A549 (cell line): ENCODE measurements at regions not wholly inside any gene's neighbourhood (a gene's known extent, or its start where the extent isn't known, plus 50 kb on each side); places are given as distances from the start of the nearest gene placed in this dataset.

Source experiments
- ATAC-seq, 2 experiments: fragments of 200-7000 bp in 1 of 2; fragments of >200 bp in 1 of 2; cut with Nextera tagmentation in 1 of 2; cut with Tn5 transposase in 1 of 2; 3 replicates each; pipeline versions ENCODE4 v1.8.0 to v1.9.1; 2018 to 2020; ENCODE audit warnings: mild to moderate bottlenecking in 1 of 2, moderate library complexity in 1 of 2
- CTCF ChIA-PET: fragments of 300-600 bp; sonication (Branson Sonifier 250); formaldehyde crosslinking; extraction: SDS; loops from one replicate; lab custom pipeline; 2021; ENCODE audit warnings: antibody characterized with exemption, inconsistent platforms; lab: Yijun Ruan, JAX
- POLR2A ChIA-PET: fragments of 350-600 bp; formaldehyde crosslinking; extraction: SDS; loops from one replicate; lab custom pipeline; 2021; ENCODE audit warnings: antibody characterized with exemption, inconsistent platforms; lab: Yijun Ruan, JAX
- DNase-seq, 2 experiments: peaks; one replicate each; pipeline versions ENCODE4 v3.0.0 to v3.0.0-alpha.2; 2011 to 2016; ENCODE audit warnings: low read depth in 1 of 2, low spot score in 1 of 2
- FAIRE-seq: peaks from 2 replicates; lab custom pipeline; 2011; peaks lifted over from hg19 to GRCh38; lab: Jason Lieb, UNC
- H3K27ac ChIP-seq, 2 experiments: fragments of >200 bp; sonication (Bioruptor Twin); formaldehyde crosslinking; 3 replicates each; pipeline ENCODE4 v1.5.1; 2016 to 2017
- H3K4me1 ChIP-seq: fragments of >200 bp; sonication (Bioruptor Twin); formaldehyde crosslinking; 3 replicates; pipeline ENCODE4 v1.6.1; 2016
- H3K4me2 ChIP-seq: fragments of >200 bp; sonication (Bioruptor Twin); formaldehyde crosslinking; 3 replicates; pipeline ENCODE4 v1.6.1; 2016
- H3K4me3 ChIP-seq: fragments of >200 bp; sonication (Bioruptor Twin); formaldehyde crosslinking; 3 replicates; pipeline ENCODE4 v1.5.1; 2016
- H3K9me3 ChIP-seq: fragments of >200 bp; sonication (Bioruptor Twin); formaldehyde crosslinking; 3 replicates; pipeline ENCODE4 v1.6.1; 2016
- CBX2 ChIP-seq: fragments of 200-600 bp; sonication (generic); IDR thresholded peaks from 2 replicates; pipeline ENCODE4 v1.6.1; 2016; ENCODE audit warnings: low read depth, mild to moderate bottlenecking, borderline replicate concordance
- CEBPB ChIP-seq, 2 experiments: fragments of >200 bp in 1 of 2; sonication (Bioruptor Twin) in 1 of 2; formaldehyde crosslinking in 1 of 2; IDR thresholded peaks; 2 replicates each; pipeline ENCODE4 v1.6.1; 2012 to 2016
- EP300 ChIP-seq, 2 experiments: fragments of >200 bp; sonication (Bioruptor Twin); formaldehyde crosslinking; IDR thresholded peaks; 2 replicates in 1 of 2; 3 replicates in 1 of 2; pipeline ENCODE4 v1.6.1; 2016 to 2017
- FOSL2 ChIP-seq, 2 experiments: fragments of 450-650 bp in 1 of 2; fragments of >200 bp in 1 of 2; sonication (Bioruptor Twin) in 1 of 2; formaldehyde crosslinking; IDR thresholded peaks; 2 replicates each; pipeline versions ENCODE4 v1.5.0 to v1.6.1; 2016 to 2020; ENCODE audit warnings: mild to moderate bottlenecking in 1 of 2, moderate library complexity in 1 of 2
- GATA3 ChIP-seq: IDR thresholded peaks from 2 replicates; pipeline ENCODE4 v1.6.1; 2012; ENCODE audit warnings: borderline replicate concordance
- HEYL ChIP-seq: fragments of 250-450 bp; sonication (Bioruptor Pico); IDR thresholded peaks from 2 replicates; pipeline ENCODE4 v1.8.0; 2021; ENCODE audit warnings: mild to moderate bottlenecking, moderate library complexity
- HOXB5 ChIP-seq: fragments of 250-450 bp; sonication (Bioruptor Pico); IDR thresholded peaks from 2 replicates; pipeline ENCODE4 v1.5.0; 2020; ENCODE audit warnings: mild to moderate bottlenecking, moderate library complexity
- JUNB ChIP-seq: fragments of >200 bp; sonication (Bioruptor Twin); formaldehyde crosslinking; IDR thresholded peaks from 2 replicates; pipeline ENCODE4 v1.6.1; 2016
- KDM5A ChIP-seq: fragments of 200-600 bp; sonication (generic); IDR thresholded peaks from 2 replicates; pipeline ENCODE4 v1.6.1; 2016; ENCODE audit warnings: antibody characterized with exemption, mild to moderate bottlenecking
- MAZ ChIP-seq: fragments of 150-350 bp; IDR thresholded peaks from 2 replicates; pipeline ENCODE4 v1.6.1; 2014; ENCODE audit warnings: antibody characterized with exemption, low read depth, low read length, borderline replicate concordance
- MYC ChIP-seq: IDR thresholded peaks from 2 replicates; pipeline ENCODE4 v1.6.1; 2012; ENCODE audit warnings: mild to moderate bottlenecking, inconsistent platforms, low read length, improper control_type of control experiment, borderline replicate concordance
- NPAS2 ChIP-seq: fragments of 250-450 bp; sonication (Bioruptor Pico); IDR thresholded peaks from 2 replicates; pipeline ENCODE4 v1.8.0; 2022; ENCODE audit warnings: mild to moderate bottlenecking, moderate library complexity, borderline replicate concordance
- POLR2AphosphoS2 ChIP-seq: conservative IDR thresholded peaks from 2 replicates; pipeline ENCODE4 v1.6.1; 2012; ENCODE audit warnings: low read length, improper control_type of control experiment, inconsistent platforms
- RAD21 ChIP-seq, 2 experiments: fragments of >200 bp in 1 of 2; sonication (Bioruptor Twin) in 1 of 2; formaldehyde crosslinking in 1 of 2; IDR thresholded peaks in 1 of 2; conservative IDR thresholded peaks in 1 of 2; 2 replicates in 1 of 2; 3 replicates in 1 of 2; pipeline ENCODE4 v1.6.1; 2012 to 2018; ENCODE audit warnings: inconsistent platforms in 1 of 2
- RNF2 ChIP-seq: fragments of 200-600 bp; sonication (generic); IDR thresholded peaks from 2 replicates; pipeline ENCODE4 v1.6.1; 2016; ENCODE audit warnings: low read depth, mild to moderate bottlenecking, antibody characterized with exemption, moderate library complexity, borderline replicate concordance
- SMC3 ChIP-seq: fragments of >200 bp; sonication (Bioruptor Twin); formaldehyde crosslinking; IDR thresholded peaks from 3 replicates; pipeline ENCODE4 v1.6.1; 2018; ENCODE audit warnings: inconsistent platforms
- SREBF2 ChIP-seq: fragments of 450-650 bp; IDR thresholded peaks from 2 replicates; pipeline ENCODE4 v1.6.1; 2014; ENCODE audit warnings: mild to moderate bottlenecking, moderate library complexity
- TFCP2L1 ChIP-seq: fragments of 250-450 bp; sonication (Bioruptor Pico); IDR thresholded peaks from 2 replicates; pipeline ENCODE4 v1.5.0; 2021; ENCODE audit warnings: mild to moderate bottlenecking
- TP53 ChIP-seq: fragments of 250-450 bp; sonication (Bioruptor Pico); IDR thresholded peaks from 2 replicates; pipeline ENCODE4 v1.5.0; 2021; ENCODE audit warnings: mild to moderate bottlenecking, moderate library complexity
- ZFP36 ChIP-seq: fragments of 450-650 bp; IDR thresholded peaks from 2 replicates; pipeline ENCODE4 v1.6.1; 2014; ENCODE audit warnings: borderline replicate concordance; ENCODE audit not compliant: partially characterized antibody
- ZNF302 ChIP-seq: fragments of 250-450 bp; sonication (Bioruptor Pico); IDR thresholded peaks from 2 replicates; pipeline ENCODE4 v1.9.0; 2021; ENCODE audit warnings: inconsistent platforms, mild to moderate bottlenecking, moderate library complexity
- WGBS: methylation state at CpG from one replicate; pipeline ENCODE4 v1.1.6; 2017; ENCODE audit errors: missing lambda C conversion rate; 5-methylcytosine and 5-hydroxymethylcytosine counted together
- TF ChIP-seq, protein P1 (sequence below): fragments of 150-350 bp; IDR thresholded peaks from 2 replicates; pipeline ENCODE4 v1.6.1; 2014; ENCODE audit warnings: low read depth, mild to moderate bottlenecking, low read length
- TF ChIP-seq, protein P2 (sequence below): fragments of >200 bp; sonication (Bioruptor Twin); formaldehyde crosslinking; IDR thresholded peaks from 2 replicates; pipeline ENCODE4 v1.6.1; 2016
- TF ChIP-seq, protein P3 (sequence below): fragments of >200 bp; sonication (Bioruptor Twin); formaldehyde crosslinking; IDR thresholded peaks from 3 replicates; pipeline ENCODE4 v1.5.1; 2016
- TF ChIP-seq, protein P4 (sequence below): fragments of 200-600 bp; sonication (generic); IDR thresholded peaks from 2 replicates; pipeline ENCODE4 v1.6.1; 2016; ENCODE audit warnings: antibody characterized with exemption, mild to moderate bottlenecking, moderate library complexity
- TF ChIP-seq, protein P5 (sequence below): fragments of 250-450 bp; sonication (Bioruptor Pico); IDR thresholded peaks from 2 replicates; pipeline ENCODE4 v1.5.0; 2020; ENCODE audit warnings: low read depth, mild to moderate bottlenecking, moderate library complexity

DNA sequence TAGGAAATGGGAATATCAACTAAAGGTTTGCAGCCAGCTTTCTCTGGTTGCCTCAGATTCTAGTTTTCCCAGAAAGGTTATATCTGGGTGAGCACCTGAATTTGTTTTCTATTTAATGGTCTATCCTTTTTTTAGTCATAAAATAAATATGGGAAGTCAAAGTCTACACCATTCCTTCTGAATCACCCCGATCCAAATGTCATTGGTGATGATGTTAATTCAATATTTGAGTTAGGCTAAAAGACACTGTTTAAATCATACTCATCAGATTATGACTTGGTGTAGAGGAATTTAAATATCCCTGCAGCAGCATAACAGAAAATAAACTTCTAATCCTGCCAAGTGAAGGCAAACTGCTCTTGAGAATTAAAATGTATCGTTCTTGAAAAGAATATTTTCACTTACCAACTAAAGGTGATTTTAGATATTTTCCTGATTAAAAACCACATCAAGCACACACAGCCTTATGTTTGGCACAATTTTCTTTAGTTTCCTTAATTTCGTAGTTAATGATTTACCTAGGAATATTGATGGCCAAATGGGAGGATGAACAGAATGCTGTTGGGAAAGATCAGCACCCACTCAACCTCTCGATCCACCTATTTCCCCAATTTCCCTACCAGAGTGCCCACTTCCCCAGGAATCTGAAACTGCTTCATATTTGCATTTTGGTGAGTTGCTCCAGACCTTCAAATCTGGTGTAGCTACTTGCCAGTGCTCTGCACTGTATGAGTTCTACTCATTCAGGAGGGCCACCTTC lies 103.1 kb upstream of the TSLP start:
- Histone ChIP-seq H3K4me2 (peak overlapping the region; percentile 7; the same call in 1 of the 3 replicates), H3K4me3 (no peak overlapping the region), H3K9me3 (no peaks in the 10 kb centered on the region), H3K27ac (no peak overlapping the region), H3K4me1 (0 out of 3 replicates have a peak, but pooled peaks cover 5% of the 10 kb centered on the region)
- WGBS = under 1% methylated on average over 4 of the region's 4 CpGs
- CTCF ChIA-PET = no interaction called here
- ATAC-seq (peak; percentile 24 to 56; a peak in 2 of 6 replicates), DNase-seq (peak in 1 of 2 experiments; percentile 21), FAIRE-seq (peak; percentile 18)
- POLR2A ChIA-PET = no interaction called here
- no peak for TF ChIP-seq RNF2
- TF ChIP-seq MYC = no peak
- peak; percentile 27; the same call in 1 of the 2 replicates for TF ChIP-seq FOSL2 (IDR thresholded peaks at IDR 0.05)
- TF ChIP-seq FOSL2 (CRISPR knock-in tag; IDR thresholded peaks at IDR 0.05) = peak; percentile 17; the same call in 1 of the 2 replicates
- peak; percentile 36; the same call in 1 of the 2 replicates for TF ChIP-seq JUNB
- TF ChIP-seq CBX2 = no peak
- TF ChIP-seq HOXB5 (CRISPR knock-in tag) = no peak
- TF ChIP-seq POLR2AphosphoS2 = no peak
- TF ChIP-seq, protein P1, sequence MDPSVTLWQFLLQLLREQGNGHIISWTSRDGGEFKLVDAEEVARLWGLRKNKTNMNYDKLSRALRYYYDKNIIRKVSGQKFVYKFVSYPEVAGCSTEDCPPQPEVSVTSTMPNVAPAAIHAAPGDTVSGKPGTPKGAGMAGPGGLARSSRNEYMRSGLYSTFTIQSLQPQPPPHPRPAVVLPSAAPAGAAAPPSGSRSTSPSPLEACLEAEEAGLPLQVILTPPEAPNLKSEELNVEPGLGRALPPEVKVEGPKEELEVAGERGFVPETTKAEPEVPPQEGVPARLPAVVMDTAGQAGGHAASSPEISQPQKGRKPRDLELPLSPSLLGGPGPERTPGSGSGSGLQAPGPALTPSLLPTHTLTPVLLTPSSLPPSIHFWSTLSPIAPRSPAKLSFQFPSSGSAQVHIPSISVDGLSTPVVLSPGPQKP = no peak
- TF ChIP-seq EP300 (IDR thresholded peaks at IDR 0.05) = no peak
- TF ChIP-seq ZFP36 = no peak
- TF ChIP-seq SREBF2 = no peak
- no peak for TF ChIP-seq KDM5A
- TF ChIP-seq, protein P2, sequence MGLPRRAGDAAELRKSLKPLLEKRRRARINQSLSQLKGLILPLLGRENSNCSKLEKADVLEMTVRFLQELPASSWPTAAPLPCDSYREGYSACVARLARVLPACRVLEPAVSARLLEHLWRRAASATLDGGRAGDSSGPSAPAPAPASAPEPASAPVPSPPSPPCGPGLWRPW = no peak
- TF ChIP-seq GATA3 = peak; percentile 33; the same call in 1 of the 2 replicates
- TF ChIP-seq TP53 (CRISPR knock-in tag) = no peak
- TF ChIP-seq NPAS2 (CRISPR knock-in tag) = no peak
- TF ChIP-seq, protein P3, sequence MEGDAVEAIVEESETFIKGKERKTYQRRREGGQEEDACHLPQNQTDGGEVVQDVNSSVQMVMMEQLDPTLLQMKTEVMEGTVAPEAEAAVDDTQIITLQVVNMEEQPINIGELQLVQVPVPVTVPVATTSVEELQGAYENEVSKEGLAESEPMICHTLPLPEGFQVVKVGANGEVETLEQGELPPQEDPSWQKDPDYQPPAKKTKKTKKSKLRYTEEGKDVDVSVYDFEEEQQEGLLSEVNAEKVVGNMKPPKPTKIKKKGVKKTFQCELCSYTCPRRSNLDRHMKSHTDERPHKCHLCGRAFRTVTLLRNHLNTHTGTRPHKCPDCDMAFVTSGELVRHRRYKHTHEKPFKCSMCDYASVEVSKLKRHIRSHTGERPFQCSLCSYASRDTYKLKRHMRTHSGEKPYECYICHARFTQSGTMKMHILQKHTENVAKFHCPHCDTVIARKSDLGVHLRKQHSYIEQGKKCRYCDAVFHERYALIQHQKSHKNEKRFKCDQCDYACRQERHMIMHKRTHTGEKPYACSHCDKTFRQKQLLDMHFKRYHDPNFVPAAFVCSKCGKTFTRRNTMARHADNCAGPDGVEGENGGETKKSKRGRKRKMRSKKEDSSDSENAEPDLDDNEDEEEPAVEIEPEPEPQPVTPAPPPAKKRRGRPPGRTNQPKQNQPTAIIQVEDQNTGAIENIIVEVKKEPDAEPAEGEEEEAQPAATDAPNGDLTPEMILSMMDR = no peak
- TF ChIP-seq HEYL (CRISPR knock-in tag) = no peak
- TF ChIP-seq MAZ = no peak
- TF ChIP-seq ZNF302 (CRISPR knock-in tag) = no peak
- TF ChIP-seq SMC3 = no peak

DNA sequence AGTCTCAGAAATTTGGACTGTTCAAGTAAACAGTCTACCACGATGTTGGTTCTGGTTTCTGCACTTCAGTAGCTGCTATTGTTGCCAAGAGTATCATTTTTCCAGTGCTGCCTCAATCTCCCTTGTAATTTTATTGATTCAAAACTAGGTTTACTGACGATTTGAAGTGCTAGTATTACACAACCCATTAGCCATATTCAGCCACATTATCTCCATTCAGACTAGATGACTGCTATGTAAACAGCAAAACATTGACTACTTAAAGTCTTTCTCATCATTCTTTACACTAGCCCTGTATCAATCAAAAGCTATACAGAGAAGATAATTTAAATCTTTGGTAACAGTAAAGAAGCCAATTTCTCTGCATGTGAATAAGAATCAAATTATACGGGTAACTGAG lies 102.0 kb upstream of the TSLP start:
- CTCF ChIA-PET = no interaction called here
- DNase-seq (no peak), ATAC-seq (no peak), FAIRE-seq (no peak)
- WGBS = 30% methylated on average over 3 of the region's 3 CpGs
- no peak overlapping the region for H3K4me3 ChIP-seq
- POLR2A ChIA-PET = no interaction called here
- no peak overlapping the region for H3K4me2 ChIP-seq
- no peak overlapping the region for H3K27ac ChIP-seq
- H3K9me3 ChIP-seq = no peaks in the 10 kb centered on the region
- H3K4me1 ChIP-seq = 0 out of 3 replicates have a peak, but pooled peaks cover 5% of the 10 kb centered on the region
- TF ChIP-seq HEYL (CRISPR knock-in tag) (no peak), FOSL2 (IDR thresholded peaks at IDR 0.05) (no peak), FOSL2 (CRISPR knock-in tag; IDR thresholded peaks at IDR 0.05) (no peak), RAD21 (conservative IDR thresholded peaks at IDR 0.05 in 1 of 2, IDR thresholded peaks at IDR 0.05 in 1 of 2) (no peak), SMC3 (no peak), HOXB5 (CRISPR knock-in tag) (no peak), TFCP2L1 (CRISPR knock-in tag) (no peak), CEBPB (IDR thresholded peaks at IDR 0.05) (no peak)
- TF ChIP-seq, protein P1 = no peak
- TF ChIP-seq, protein P4, sequence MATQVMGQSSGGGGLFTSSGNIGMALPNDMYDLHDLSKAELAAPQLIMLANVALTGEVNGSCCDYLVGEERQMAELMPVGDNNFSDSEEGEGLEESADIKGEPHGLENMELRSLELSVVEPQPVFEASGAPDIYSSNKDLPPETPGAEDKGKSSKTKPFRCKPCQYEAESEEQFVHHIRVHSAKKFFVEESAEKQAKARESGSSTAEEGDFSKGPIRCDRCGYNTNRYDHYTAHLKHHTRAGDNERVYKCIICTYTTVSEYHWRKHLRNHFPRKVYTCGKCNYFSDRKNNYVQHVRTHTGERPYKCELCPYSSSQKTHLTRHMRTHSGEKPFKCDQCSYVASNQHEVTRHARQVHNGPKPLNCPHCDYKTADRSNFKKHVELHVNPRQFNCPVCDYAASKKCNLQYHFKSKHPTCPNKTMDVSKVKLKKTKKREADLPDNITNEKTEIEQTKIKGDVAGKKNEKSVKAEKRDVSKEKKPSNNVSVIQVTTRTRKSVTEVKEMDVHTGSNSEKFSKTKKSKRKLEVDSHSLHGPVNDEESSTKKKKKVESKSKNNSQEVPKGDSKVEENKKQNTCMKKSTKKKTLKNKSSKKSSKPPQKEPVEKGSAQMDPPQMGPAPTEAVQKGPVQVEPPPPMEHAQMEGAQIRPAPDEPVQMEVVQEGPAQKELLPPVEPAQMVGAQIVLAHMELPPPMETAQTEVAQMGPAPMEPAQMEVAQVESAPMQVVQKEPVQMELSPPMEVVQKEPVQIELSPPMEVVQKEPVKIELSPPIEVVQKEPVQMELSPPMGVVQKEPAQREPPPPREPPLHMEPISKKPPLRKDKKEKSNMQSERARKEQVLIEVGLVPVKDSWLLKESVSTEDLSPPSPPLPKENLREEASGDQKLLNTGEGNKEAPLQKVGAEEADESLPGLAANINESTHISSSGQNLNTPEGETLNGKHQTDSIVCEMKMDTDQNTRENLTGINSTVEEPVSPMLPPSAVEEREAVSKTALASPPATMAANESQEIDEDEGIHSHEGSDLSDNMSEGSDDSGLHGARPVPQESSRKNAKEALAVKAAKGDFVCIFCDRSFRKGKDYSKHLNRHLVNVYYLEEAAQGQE = no peak
- TF ChIP-seq, protein P5, sequence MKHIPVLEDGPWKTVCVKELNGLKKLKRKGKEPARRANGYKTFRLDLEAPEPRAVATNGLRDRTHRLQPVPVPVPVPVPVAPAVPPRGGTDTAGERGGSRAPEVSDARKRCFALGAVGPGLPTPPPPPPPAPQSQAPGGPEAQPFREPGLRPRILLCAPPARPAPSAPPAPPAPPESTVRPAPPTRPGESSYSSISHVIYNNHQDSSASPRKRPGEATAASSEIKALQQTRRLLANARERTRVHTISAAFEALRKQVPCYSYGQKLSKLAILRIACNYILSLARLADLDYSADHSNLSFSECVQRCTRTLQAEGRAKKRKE (CRISPR knock-in tag) = no peak
